HG03354 (cell line): ENCODE measurements at regions not wholly inside any gene's neighbourhood (a gene's known extent, or its start where the extent isn't known, plus 50 kb on each side); places are given as distances from the start of the nearest gene placed in this dataset.

ENCODE experiments used
- ATAC-seq: cut with Tn5 transposase; IDR thresholded peaks from one replicate; pipeline ENCODE4 v1.9.1; 2021; ENCODE audit warnings: mild to moderate bottlenecking; ENCODE audit not compliant: unreplicated experiment, poor library complexity, severe bottlenecking

DNA sequence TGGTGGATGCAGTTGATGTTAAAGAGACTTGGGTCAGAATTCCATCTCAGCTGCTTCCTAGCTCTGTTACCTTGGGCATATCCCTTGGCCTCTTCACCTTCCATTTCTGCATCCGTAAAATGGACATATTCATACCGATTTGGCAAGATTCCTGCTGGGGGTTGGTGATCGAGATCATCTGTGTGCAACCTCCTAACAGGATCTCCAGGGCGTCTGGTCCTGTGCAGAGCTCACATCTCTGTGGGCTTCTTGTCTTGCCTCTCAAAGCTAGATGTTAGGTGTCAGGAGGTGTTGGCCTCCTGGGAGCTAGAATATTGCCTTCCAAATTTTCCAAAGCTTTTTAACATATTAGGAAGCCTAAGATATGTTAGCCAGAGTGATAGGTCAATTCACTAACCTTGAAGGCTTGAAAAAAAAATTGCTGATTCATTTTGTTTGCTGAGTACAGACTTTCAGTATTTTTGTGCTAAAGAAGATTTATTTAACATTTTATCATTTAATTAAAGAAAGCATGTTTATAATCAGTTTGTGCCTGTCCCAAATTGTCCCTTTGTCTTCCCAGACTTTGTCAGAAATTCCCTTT, 69.7 kb upstream of the ZNF516 start:
- no peak for ATAC-seq

DNA sequence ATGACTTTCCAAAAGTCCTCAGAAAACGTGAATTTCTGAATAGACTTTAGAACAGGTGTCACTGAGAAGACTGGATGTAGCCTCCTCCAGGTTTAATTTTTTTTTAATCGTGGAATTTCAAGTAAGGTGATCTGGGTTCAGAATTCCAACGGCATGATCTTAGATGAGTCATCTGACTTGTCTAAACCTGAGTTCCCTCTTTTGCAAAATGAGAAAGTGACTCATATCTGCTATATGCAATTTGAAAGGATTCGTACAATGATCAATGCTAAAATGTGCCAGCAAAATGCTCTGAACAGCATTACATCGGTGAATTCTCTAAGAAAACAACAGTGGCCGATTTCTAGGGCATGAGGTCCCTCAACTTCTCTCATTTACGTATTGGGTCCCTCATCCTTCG, 69.1 kb upstream of the ZNF516 start:
- ATAC-seq, result no peak

DNA sequence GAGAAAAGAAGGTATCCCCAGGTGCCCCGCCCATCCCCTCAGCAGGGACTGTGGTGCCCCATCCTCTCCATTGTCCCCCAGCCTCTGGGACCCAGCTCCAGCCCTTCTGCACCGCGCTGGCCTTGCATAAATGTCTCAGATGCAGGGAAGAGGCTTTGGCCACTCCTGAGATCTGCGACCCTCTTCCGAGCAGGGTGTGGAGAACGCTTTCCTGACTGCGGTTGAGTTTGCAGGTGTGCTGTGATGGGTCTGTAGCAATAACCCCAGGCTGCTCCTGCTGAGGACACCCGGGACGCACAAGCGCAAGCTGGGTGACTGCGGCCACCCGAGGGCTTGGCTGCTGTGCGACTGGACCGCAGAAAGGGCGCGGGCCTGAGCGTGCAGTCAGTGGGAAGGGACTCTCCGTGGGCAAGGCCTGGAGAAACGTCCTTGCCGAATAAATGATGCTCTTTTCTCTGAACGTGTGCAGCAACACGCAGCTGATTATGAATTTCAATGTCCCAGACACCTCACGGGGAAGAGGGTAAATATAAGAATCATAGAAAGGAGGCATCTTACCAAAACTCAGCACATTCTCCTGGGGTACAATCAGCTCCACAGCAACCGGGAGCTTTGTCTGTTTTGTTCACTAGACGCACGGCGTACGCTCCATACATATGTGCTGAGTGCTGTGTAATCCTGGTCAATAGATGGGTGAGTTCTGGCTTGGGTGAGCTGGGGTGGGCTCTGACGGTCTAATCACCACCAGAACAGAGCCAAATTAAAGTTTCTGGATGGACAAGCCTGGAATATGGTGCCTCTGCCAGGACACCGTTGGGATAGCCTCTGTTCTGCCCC, 67.5 kb upstream of the ZNF516 start:
- ATAC-seq, result no peak

DNA sequence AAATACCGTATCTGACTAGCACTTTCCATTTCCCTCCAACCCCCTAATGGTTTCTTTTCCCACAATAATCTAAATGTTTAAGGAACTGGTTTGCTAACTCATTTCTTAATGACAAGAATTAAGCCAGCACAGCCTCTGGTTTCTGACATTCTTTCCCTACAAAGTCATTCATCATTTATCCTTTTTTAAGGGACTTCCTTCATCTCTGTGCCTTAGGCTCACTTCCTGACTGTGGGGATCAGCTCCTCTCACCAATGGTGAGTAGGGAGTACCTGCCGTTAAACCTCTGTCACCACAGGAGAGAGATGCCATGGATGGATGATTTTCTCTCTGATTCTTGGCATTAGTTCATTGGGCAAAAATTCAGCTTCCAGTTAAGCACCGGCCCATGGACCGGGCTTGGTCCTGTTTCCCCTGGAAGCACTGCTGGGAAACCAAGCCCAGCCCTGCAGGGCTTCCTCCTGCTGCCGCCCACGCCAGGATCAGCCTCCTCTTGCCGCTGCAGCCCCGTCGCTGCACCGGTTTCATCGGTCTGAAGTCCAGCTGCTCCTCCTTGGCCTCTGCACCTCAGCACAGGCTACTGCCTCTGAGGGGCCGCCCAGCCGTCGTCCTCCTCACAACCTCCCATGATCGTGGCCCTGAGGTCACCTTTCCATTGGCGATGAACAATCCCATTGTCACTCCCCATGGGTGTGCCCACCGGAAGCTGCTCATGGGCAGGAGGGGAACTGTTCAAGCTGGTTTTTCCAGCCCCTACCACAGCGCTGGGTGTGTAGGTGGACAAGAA, 64.0 kb upstream of the ZNF516 start:
- ATAC-seq, result no peak

- ATAC-seq, result no peak
These were observed 62.1 kb upstream of the ZNF516 start for GRCh38 chr18:76557026-76557575.

DNA sequence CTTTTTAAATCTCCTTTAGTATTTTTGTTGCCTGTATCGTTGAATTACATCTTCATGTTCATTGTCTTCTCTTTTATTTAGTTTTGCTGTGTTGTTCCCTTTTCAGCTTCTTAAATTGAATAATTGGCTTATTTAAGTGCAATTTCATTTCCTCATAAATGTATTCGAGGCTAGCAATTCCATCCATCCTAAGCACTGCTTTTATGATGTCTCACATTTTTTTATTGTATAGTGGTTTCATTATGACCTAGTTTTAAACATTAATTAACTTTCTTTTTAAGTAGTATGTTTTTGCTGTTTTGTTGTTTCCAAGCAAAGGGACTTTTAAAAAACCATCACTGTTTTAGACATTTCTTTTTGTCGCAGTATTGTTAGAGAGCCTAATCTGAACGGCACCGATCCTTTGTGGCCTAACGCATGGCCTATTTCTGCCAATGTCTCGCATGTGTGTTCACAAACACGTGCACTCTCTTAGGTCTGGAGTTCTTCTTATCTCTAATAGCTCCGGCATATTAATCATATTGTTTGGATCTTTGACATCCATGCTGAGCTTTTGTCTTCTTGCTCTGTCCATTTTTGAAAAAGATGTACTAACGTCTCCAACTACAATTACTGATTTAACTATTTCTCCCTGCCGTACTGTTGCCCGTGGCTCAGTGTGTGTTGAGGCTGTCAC, 59.6 kb upstream of the ZNF516 start:
- no peak for ATAC-seq

GRCh38 chr18:76553715-76554546, 58.9 kb upstream of the ZNF516 start:
- no peak for ATAC-seq

DNA sequence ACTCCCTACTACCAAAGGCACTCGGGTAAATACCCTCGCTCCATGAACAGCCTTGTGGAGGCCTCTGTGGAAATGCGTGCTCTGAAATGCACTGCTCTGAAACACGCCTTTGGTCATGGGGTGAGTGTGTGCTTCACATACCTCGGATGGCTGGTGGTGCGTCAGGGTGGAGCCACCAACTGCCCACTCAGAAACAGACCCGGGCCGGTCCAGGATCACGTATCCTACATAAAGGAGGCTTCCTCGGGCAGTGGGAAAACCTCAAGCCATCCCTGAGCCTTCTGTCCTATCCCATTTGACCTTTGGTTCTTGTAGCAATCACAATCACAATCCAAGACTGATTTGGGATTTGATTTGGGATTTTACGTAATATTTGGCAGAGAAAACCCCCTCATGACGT, 53.5 kb upstream of the ZNF516 start:
- no peak for ATAC-seq

DNA sequence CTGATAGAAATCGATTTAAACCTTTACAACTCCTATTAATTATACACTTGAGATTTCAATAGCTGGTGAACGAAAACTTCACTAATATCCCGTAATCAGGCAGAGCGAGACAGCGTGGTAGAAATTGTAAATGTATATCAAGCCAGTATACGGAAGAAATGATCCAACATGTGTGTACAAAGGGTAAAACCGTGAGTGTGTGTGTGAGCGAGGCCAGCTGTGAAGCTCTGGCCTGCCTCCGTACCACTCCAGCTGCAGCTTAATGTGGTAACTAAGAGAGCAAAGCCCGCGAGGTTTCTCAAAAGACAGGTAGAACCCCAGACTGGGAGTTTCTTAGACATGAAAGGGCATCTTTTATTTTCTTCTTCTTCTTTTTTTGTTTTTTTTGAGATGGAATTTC, 52.3 kb upstream of the ZNF516 start:
- ATAC-seq, result no peak

GRCh38 chr18:76546436-76546835, 51.4 kb upstream of the ZNF516 start:
- no peak for ATAC-seq

- no peak for ATAC-seq
These were observed 51.0 kb upstream of the ZNF516 start for GRCh38 chr18:76546088-76546435.

GRCh38 chr18:76545433-76546087, 50.5 kb upstream of the ZNF516 start:
- no peak for ATAC-seq

GRCh38 chr18:76544511-76545345, 49.7 kb upstream of the ZNF516 start:
- ATAC-seq, result no peak
